Left hindlimb (tissue), 1 donor: ENCODE measurements at regions not wholly inside any gene's neighbourhood (a gene's known extent, or its start where the extent isn't known, plus 50 kb on each side); places are given as distances from the start of the nearest gene placed in this dataset.

Source experiments
- DNase-seq: peaks from one replicate; pipeline ENCODE4 v3.0.0-alpha.2; 2018

DNA sequence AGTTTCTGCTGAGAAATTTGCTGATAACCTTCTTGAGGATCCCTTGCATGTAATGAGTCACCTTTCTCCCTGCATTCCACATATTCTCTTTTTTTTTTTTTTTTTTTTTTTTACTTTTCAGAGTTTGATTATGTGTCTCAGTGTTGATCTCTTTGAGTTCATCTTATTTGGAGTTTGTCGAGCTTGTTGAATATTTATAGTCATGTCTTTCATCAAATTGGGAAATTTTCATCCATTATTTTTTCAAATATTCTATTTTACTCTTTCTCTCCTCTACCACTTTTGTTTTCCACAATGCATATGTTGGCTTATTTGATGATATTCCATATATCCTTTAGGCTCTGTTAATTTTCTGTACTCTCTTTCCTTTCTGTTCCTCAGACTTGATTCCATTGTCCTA, 136.1 kb downstream of the MAD2L1 start:
- no peak for DNase-seq

DNA sequence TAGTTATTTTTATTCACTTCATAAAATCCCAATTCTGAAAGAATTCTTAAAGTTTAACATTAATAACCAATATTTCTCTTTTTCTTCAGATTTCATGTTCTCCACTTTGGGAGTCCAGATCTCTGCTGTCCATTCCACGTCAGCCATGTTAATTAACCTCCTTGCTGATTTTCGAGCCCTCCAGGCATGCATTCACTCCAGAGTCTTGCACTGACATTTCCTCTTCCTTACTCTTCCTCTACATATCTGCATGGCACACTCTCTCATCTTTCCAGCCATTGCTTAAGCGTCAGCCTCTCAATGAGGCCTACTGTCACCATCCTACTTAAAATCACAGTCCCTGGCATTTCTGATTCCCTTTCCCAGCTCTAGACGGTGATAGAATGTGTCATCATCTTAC, 144.8 kb downstream of the MAD2L1 start:
- DNase-seq: no peak

DNA sequence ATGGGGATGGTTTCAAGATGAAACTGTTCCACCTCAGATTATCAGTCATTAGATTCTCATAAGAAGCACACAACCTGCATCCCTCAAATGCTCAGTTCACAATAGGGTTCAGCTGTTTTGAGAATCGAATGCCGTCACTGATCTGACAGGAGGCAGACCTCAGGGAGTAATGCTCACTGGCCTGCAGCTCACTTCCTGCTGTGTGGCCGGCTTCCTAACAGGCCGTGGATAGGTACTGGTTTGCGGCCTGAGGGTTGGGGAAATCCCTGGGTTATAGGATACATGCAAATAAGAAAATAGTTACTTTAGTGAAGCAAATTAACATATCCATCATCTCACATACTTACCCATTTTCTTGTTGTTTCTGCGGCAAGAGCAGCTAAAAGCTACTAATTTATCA, 160.4 kb downstream of the MAD2L1 start:
- DNase-seq: no peak

DNA sequence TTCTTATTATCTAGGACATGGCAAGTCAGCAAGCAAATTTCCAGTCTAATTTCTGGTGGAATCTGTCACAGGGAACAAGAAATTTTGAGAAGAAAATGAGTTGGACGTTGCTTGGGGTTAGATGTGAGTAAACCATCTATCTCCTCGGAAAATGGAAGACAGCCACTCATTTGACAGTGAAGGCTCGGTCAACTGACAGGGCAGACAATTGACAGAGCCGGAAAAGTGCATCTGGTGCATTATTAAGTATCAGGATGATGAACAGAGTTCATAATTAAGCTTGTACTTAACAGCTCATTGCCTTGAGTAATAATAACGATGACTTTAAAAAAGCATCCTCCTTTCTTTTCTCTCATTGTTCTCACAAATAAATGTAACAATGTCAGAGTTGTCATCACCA, 168.4 kb downstream of the MAD2L1 start:
- DNase-seq: no peak

DNA sequence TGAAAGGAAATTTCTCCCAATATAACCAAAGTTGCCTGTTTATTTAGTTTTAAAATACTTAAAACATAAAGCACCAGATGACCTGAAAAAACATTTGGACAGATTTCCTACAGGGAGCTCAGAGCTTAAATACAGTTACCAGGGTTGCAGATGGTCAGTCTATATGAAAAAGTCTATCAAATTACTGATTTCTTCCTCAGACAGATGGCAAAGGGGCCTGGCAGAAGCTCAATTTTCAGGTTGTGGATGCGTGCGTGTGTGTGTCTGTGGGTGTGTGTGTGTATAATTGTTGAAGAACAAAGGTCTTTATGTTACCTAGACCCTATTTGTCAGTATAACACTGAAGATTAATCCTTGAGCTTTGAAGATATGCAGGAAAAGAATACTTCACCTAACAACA, 169.4 kb downstream of the MAD2L1 start:
- no peak for DNase-seq

DNA sequence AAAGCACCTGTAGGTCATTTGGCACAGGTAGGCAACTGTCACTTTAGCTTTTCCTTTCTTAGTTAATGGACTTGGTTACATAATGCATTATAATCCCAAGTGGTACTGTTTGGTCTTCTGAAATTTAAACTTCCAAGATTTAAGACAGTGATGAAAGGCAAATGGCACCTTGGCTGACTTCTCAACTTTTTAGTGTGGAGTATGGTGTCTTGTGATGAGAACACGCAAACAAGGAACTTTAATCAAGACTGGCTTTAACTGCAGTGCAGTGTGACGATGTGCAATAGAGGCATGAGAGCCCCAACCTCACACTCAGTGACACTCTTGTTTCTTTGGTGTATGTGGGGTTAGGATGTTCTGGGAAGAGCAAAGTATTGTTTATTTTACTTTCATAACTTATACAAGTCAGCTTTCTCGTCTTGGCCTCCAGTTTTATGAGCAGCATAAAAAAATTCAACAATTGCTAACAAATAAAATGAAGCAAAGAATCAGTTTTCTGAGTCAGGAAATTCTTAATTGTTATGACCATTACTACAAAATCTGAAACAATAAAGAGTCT, 171.9 kb downstream of the MAD2L1 start:
- no peak for DNase-seq

DNA sequence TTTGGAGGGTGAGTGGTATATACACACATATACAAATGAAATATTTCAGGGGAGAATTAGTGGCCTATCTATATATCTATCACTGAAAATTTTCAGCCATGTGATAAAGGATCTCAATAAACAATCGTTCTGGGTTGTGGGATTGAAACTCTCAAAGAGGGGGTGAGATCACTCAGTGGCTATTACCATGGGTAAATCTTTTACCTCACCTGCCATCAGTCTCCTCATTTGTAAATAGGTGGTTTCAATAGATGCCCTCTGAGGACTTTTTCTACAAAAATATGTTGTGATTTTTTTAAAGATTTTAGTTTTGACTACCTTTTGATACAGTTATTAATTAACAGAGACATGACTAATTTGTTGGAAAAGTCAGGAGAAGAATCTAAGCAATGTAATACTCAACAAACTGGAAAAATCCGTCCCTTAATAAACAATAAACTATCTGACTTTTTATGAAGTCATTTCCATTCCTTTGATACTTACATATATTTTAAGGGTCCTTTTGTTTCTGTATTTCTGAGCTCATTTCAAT, 192.8 kb downstream of the MAD2L1 start:
- DNase-seq: no peak

DNA sequence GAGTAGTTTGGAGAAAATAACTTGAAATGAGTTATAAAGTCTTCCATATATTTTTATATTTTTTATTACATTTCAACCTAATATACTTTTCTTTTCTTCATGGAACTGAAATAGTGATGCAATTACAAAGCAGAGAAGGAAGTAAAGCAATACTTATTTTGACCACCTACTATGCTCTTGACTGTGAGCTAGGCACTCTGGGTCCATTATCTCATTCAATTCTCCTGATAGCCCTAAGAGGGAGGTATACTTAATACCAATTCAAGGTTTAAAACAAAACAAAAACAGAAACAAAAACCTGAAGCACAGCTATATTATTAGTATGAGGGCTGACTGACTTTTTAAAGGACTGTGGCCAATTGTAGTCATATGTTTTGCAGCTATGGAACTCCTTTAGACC, 193.5 kb downstream of the MAD2L1 start:
- DNase-seq: no peak

DNA sequence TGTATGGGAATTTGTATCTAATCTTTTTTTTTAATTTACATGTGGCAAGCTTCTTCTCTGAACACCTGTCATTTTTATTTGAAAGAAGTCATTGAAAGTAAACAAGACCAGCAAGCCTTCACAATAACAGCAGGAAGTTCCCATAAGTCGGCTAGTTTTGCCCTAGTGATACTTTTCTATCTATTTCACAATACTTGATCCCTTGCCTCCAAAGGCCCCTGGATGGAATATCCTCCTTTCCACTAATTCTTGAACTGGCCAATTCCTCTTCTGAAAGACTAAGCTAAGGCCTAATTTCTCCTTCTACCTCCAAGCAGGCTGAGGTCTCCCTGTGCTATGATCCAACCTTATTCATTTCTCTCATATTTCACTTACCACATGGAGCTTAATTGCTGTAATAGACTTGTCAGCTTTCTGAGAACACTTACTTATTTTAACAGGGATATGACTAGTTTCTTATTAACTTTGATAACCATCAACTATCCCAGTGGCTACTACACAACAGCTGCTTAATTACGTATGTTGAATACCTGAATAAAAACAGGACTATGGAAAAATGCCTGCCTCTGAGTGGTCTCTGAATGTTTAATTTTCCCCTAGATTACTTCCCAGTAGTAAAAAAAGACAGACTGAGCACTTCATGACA, 194.2 kb downstream of the MAD2L1 start:
- no peak for DNase-seq

DNA sequence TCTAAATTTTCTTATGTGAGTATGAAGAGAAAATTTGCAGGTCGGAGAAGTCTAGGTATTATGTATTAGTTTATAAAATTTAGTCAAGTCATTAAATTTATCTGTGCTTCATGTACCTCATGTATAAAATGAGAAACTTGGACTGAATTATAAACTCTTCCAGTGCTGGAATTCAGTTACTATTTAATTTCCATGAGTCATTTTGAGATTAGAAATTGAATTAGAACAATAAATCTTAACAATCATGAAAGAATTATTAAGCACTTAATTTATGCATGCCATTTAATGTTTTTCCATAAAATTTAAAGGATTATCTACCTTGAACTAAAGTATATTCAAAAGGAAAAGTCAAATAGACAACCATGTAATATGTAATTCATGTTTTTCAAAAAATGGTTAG, 195.8 kb downstream of the MAD2L1 start:
- no peak for DNase-seq

DNA sequence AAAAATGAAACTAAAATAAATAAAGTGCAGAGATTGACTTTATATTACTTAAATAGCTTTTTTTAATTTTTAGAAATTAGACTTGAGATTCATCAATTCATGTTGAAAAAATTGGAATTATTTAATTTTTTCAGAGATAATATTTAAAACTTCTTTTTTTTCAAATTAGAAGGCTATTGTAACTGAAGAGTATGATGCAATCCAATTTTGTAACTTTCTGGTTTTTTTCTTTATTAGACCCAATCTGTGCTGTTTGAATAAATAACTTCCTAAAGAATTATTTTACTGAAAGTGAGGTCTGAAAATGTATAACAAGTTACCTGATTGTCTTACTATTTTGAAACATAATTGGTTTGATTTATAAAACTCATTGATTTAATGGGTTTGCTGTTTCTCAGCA, 200.9 kb downstream of the MAD2L1 start:
- DNase-seq: no peak

DNA sequence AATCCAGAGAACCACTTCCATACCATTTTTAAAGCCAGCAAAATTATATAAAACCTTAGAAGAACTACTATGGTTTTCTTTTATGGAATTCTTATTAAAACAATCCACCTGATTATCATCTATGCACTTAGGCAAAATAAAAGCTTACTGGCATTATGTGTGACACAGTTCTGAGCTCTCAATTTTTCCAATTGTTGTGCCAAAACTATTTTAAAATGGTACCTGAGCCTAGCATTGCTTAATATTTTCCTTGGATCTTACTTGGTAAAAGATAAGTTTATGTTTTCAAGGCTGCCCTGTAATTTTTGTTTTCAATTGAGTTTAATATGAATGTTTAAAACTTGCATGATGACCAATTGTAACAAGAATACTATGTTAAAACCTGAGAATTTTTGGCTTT, 201.3 kb downstream of the MAD2L1 start:
- DNase-seq: no peak

DNA sequence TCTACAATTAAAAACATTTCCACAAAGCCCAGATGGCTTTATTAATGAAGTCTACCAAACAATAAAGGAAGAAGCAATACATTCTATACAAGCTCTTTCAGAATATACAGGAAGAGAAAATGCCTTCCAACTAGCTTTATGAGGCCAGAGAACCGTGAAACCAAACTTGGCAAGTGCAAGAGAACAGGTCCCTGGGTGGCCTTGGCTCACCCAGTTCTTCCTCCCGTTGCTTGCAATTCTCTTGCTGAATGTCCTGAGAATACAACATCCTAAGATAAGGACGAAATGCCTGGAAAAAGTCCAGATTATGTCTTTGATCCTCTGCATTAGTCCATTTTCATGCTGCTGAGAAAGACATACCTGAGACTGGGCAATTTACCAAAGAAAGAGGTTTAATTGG, 204.9 kb downstream of the MAD2L1 start:
- no peak for DNase-seq

DNA sequence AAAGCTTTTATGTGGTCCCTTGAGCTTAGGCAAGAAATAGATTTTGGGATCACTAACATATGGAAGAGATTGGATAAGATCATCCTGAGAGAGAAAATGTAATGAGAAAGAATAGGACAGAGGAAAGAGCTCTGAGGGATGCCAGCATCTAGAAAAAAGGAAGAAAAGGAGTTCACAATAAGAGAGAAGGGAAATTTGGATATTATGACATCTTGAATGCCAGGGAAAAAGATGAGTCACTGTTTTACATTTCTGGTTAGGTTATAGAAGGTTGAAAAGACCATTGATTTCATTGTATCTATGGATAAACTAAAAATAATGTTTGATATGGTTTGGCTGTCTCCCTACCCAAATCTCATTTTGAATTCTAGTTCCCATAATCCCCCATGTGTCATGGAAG, 208.5 kb downstream of the MAD2L1 start:
- DNase-seq: no peak

DNA sequence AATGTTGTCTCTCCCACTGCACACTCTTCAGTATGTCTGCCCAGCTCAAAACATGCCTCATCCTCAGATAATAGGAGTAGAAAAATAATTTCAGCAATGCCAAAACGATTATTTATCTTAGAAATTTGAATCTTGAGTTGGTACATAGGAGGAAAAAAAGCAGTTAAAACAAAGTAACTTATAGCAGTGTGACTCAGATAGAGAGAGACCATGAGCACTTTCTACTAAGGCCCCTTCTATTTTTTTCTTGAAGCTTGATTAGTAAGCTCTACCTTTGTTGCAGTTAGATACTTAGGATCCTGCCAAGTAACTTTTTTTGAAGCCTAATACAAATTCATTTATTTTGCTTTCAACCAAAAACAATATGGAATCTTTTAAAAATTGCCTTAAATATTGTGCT, 212.3 kb downstream of the MAD2L1 start:
- no peak for DNase-seq

DNA sequence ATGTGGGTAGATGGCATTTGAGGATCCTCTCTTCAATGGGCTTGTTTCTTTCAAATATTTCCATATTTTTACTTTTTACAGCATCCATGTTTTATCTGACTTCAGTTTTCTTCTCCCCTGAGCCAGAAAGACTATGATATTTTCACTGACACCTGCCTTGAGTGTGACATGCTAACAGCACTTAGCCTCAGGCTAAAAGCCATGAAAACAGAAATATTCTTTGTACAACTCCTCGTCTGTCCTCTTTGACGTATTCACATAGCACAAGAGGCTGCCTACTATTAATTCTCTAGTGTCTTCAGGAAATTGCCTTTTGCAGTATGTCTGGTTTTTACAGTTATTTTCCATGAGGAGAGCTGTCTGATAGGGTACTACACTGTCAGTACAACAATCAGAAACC, 215.0 kb downstream of the MAD2L1 start:
- DNase-seq: no peak

DNA sequence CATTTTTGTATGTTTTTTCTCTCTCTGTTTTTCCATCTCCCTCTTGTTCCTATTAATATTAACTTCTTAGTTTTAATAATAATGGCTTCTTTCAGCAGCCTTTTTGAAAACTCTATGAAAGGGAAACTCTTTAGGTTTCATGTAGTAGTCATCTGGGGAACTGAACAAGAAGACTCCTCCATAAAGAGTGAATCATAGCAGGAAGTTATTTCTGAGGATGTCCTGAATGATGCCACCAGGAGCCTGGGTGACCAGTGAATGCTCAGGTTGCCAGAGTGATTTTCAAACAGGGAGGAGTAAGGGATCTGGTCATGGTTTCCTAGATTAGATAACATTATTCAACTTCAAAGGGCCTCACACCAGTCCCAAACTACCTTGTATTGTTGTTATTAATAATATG, 212.8 kb upstream of the PDE5A start:
- DNase-seq: no peak

DNA sequence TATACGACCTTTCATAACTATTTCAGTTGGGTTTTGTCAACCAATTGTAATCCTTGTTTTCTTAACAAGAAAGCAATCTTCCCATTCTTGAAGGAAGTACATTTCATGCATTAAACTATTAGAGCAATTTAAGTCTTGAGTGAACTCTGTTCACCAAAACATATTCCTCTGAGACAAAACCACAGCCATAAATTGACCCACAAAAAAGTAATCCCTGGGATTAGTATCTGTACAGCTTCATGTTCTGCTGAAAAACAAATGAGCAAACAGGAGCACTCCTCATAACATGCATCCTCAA, 207.0 kb upstream of the PDE5A start:
- DNase-seq: no peak

DNA sequence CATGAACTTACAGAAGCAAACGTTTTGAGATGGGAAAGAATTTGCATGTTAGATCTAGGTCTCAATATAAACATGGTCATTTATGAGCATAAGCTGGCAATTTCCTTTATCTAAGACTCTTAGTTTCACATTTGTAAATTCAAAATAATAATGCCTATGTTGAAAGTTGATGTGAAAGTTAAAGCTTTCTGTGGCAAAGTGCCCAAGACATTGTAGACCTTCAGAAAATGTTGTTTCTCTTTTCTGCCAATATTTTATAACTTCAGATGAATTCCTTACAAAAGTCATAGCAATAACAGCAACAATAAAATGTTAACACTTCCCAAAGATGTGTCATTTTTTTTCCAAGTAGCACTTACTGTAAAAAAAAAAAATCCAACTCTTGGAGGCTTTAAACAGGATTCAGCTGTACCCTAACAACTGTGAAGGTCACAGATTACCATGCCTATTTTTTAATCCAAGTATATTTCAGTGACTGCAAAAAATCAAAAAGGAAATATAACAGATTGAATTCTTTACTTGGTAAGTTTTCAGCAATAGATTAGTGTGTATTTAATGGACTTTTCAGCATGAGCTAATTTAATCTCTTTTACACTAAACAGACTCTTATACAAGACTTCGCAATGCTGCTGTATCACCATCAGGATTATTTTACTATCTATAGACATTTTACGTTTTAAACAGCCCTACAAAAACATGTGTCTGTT, 206.5 kb upstream of the PDE5A start:
- DNase-seq: no peak

DNA sequence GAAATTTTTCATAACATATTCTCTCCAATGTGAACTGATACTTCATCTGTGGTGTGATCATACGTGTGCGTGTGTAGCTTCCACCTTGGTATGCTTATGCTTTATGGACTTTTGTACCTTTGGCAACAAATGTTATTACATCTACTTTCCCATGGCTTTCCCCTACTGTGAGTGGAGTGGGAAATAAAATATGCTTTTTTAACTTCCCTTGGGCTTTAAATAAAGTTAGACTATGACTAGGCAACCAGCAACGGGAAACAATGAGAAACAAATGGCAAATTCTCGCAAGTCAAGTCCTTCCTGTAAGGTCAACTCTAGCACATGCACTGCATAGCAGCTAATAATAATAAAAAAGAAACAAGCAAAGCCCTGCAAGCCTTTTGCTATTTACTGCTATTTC, 205.0 kb upstream of the PDE5A start:
- no peak for DNase-seq

DNA sequence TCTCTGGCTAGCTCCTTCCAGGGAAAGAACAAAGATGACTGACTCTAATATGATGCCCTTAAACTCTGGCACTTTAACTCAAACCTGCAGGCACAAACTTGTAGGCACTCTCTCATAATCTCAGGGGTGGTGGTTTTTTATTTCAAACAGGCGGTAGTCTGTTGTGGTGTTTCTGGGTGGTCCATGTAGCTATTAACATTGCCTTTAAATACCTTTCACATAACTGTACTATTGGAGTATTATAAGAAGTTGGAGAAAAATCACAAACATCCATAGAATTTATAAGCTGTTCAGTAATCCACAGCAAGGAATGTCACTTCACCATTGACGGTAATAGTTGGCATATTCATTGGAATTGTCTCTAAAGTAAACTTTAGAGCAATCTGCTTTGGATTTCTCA, 204.2 kb upstream of the PDE5A start:
- DNase-seq: no peak

DNA sequence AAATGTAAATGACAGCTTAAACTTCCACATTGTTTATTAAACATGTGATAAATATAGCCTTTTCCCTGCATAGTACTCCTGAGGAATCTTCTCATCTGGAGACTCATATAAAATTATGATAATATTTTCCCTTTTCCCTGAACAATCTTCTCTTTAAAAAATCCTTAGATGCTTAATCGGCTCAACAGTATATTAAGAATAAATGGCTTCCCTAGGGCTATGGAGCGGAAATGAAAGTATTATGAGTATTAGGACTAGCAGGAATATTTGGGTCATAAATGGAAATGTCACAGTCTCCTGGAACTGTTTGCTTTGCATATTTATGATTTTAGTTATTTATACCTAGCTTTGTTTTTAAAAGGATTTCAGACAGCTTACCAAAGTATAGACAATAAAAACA, 200.7 kb upstream of the PDE5A start:
- no peak for DNase-seq

DNA sequence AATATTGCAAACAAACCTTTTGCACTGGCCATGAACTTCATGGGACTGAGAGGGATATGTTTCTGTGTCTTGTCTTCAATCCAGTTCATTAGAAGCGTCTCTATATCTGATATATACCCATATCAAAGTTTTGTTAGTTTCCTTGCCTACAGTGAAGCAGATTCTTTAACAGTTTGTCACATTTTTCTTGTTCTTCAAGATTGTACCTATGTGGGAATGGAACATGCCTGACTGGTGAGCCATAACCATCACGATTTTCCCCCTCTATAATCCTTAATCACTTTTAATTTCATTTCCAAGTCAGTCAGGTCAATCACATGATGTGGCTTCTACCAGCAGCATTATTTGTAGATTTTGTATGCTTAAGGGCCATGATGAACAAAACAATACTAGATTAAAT, 197.1 kb upstream of the PDE5A start:
- no peak for DNase-seq

DNA sequence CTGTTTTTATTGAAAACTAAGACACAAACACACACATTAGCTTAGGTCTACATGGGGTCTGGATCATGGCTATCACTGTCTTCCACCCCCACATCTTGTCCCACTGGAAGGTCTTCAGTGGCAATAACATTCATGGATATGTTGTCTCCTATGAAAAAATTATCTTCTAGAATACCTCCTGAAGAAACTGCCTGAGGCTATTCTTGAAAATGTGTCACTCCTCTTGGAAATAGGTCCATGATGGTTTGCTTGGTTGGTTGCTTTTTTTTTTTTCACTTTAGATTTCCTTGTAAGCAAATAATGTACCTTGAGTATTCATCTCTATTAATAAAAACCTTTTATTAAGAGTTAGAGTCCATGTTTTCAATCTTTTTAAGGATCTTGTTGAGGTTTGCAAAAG, 195.3 kb upstream of the PDE5A start:
- no peak for DNase-seq

DNA sequence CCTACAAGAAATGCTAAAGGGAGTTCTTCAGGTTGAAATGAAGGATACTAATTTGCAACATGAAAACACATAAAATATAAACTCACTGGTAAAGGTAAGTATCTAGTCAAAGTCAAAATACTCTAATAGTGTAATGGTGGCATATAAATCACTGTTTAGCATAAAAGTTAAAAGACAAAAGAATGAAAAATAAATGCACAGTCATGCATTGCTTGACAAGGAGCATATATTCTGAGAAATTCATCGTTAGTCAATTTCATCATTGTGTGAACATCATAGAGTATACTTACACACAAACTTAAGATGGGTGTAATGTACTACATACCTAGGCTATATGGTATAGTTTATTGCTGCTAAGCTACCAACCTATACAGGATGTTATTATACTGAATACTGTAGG, 194.4 kb upstream of the PDE5A start:
- DNase-seq: no peak
